Stimulated activated CD4-positive, alpha-beta T cell treated with anti-CD3 and anti-CD28 coated beads, Interleukin-4, amount 100 ng/mL, for 24 hours (primary cell): ENCODE measurements at regions not wholly inside any gene's neighbourhood (a gene's known extent, or its start where the extent isn't known, plus 50 kb on each side); places are given as distances from the start of the nearest gene placed in this dataset.
"Not testable (repeated sequence)": the region's sequence is repeated elsewhere in the genome, so short reads cannot be mapped to it uniquely, and the experiment has no call there.

Experiments
- DNase-seq: peaks from one replicate; pipeline ENCODE4 v3.0.0-alpha.2; 2020

DNA sequence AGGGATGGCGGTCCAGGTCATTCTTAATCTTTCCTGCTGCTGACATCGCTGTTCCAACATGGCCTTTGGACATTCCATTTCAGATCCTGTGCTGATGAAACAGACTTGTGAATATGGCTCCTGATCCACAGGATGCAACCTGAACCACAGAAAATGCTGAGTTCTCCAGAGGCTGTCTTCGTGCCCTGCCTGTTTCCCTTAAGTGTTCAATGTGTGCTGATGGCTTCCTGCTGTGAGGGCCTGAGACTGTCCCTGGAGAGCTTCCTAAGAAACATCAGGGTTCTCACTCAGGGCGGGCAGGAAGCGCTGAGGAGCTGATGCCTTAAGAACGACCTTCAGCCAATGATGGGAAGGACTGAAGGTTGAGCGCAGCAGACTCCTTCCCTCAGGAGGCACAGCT is 909.4 kb downstream of the UQCRFS1 start:
- DNase-seq: no peak

- DNase-seq: no peak
These were observed 911.0 kb downstream of the UQCRFS1 start for GRCh38 chr19:28301961-28302360.

GRCh38 chr19:28301463-28301862 is 911.5 kb downstream of the UQCRFS1 start:
- no peak for DNase-seq

DNA sequence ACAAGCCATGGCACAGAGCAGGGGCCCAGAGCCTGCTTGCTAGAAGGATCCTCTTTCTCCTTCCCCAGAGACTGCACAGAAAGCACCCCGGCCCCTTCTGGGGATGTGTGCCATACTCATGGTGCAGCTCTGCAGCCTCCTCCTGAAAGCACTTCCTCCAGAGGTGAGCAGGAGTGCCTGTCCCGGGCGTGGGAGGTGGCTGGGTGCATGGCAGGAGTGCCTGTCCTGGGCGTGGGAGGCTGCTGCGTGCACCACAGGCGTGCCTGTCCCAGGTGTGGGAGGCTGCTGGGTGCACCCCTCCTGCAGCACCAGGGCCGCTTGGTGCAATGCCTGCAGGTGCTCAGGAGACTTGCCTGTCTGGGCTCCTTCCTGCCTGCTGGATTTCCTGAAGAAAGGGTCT is 913.3 kb downstream of the UQCRFS1 start:
- no peak for DNase-seq

GRCh38 chr19:28297586-28298157 is 915.3 kb downstream of the UQCRFS1 start:
- no peak for DNase-seq

- DNase-seq: no peak
These were observed 915.9 kb downstream of the UQCRFS1 start for GRCh38 chr19:28297036-28297435.

DNA sequence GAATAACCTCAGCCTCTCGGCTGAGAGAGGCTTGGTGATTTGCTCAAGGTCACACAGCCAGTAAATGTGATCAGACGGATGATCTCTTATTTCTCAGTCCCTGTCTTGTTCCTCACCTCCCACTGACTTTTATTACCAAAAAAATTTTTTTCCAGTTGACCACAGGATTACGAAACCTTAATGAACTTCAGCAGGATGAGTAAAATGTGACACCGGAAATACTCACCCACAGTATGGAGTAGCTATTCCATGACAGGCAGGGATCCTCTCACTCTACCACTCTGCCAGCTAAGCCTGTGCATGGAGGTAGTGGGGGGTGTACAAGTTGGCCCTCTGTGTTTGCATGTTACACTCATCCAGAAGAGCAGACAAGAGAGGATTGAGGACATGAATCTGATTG is 916.4 kb downstream of the UQCRFS1 start:
- no peak for DNase-seq

DNA sequence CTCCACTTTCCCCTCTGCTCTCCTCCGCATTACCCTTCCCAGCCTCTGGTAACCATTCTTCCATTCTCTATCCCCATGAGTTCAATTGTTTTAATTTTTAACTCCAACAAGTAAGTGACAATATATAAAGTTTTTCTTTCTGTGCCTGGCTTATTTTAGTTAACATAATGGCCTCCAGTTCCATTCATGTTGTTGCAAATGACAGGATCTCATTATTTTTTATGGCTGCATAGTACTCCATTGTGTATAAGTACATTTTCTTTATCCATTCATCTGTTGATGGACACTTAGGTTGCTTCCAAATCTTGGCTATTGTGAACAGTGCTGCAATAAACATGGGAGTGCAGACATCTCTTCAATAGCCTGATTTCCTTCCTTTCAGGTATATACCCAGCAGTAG is 918.0 kb downstream of the UQCRFS1 start:
- DNase-seq: not testable (repeated sequence)

DNA sequence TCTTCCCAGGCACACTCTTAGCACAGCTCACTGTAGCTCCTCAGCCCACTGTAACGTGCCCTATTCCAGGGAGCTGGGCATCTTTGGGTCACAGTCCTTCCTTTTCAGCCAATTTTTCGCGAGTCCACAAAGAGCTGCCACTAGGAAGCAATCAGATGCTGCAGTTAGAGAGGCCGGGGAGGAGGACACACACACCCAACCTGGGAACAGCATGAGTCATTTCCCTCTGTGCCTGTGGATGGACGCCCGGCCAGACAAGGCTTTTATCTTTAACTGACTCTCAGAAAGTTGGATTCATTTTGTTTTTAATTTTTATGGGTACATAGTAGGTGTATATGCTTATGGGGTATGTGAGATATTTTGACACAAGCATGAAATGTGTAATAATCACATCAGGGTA is 918.6 kb downstream of the UQCRFS1 start:
- no peak for DNase-seq

GRCh38 chr19:28293685-28294084 is 919.3 kb downstream of the UQCRFS1 start:
- no peak for DNase-seq

DNA sequence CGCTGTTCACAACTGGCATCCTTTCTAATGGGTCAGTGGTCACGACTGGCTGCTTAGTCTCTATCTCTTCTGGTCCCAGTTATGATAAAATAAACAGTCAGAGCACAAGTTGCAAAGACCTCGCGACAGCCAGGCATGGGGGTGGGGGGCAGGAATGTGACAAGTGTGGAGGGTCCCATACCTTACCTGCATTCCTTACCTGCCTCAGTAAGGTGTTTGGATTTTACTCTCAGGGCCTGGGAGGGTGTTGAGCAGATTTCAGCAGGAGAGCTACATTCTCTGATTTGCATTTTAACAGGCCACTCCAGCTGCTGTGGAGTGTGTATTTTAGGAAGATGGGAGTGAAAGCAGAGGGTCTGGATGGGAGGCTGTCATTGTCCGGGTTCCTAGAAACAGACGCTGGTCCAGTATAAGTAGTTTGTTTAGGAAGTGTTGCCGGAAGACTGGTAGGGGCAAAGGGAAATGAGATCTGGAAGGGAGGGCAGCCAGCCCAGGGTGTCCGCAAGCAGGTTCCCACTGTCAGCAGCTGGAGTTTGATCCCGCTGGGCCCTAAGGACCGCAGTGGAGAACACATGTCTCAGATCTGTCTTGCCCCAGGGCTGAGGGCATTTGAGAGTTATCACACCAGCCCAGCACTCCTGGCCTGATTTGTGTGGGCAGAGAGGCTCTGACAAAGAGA is 920.0 kb downstream of the UQCRFS1 start:
- DNase-seq: no peak

DNA sequence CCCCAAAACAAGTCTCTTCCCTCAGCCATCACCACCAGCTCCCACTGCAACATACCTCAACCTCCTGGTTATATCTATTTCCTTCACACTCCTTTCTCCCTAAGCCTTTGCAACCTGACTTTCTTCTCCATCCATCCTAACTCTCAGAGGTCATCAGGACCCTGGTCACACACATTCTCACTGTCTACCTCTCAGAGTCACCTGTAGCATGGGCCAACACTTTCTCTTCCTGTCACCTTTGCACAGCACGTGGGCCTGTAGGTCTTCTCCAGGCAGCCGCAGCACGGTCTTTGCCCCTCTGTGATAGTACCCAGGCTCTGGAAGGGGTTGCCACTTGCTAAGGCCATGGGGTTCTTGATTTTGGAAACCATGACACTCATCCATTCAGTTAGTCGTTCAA is 921.1 kb downstream of the UQCRFS1 start:
- DNase-seq: no peak

DNA sequence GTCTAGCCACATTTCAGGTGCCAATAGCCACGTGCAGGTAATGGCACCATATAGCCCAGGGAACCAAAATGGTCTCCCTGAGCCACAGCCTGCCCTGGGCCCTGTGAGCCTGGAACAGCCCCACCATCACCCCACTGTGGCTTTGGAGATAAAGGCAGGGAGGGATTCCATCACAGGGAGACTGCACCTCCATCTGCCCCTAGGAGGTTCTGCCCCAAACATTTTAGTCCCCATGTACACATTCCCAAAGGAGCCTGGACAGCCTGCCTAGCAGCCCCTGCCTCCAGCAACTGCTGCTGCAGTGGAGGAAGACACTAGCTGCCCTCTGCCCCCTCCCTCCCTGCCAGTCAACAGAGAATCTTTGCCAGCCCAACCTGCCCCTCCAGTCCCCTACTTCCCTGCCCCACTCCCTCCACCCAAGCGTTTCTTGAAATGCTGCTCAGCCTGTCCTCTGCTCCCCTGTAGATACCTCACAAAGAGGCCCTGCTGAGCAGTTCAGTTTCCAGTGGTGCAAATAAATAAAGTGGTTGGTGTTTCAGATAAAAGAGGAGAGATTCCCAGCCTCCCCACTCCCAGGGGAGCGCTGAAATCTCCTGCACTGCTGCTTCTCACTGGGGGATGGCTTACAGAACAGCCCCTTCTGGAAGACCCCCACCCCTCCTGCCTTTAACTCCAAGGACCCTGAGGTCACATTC is 921.8 kb downstream of the UQCRFS1 start:
- no peak for DNase-seq

GRCh38 chr19:28289295-28290063 is 923.5 kb downstream of the UQCRFS1 start:
- no peak for DNase-seq

GRCh38 chr19:28288572-28289264 is 924.2 kb downstream of the UQCRFS1 start:
- no peak for DNase-seq

- DNase-seq: no peak
These were observed 927.0 kb downstream of the UQCRFS1 start for GRCh38 chr19:28285917-28286316.

DNA sequence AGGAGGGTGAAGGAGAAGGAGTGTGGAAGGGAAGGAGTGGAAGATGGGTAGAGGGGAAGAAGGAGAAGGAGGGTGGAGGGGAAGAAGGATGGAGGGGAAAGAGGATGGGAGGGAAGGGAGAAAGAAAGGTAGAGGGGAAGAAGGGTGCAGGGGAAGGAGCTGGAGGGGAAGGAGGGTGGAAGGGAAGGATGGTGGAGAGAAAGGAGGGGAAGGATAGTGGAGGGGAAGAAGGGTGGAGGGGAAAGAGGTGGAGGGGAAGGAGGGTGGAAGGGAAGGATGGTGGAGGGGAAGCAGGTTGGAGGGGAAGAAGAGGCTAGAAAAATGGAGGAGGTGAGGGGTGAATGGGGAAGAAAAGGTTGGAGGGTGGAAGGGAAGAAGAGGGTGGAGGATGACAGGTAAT is 927.9 kb downstream of the UQCRFS1 start:
- no peak for DNase-seq

GRCh38 chr19:28284389-28284788 is 928.6 kb downstream of the UQCRFS1 start:
- DNase-seq: no peak

DNA sequence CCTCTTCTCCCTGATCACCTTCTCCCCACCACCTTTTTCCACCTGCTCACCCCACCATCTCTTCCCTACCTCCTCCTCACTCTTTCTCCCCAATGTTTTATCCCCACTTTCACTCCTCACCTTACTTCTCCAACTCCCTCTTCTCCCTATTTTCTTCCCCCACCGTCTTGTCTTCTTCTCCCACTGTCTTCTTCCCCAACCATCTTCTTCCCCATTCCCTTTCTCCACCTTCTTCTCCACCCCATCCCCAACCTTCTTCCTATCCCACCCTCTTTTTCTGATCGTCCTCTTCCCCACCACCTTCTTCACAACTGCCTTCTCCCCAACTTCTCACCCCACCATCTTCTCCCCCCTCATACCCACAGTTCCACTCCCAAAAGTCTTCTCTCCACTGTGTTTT is 929.4 kb downstream of the UQCRFS1 start:
- no peak for DNase-seq

- DNase-seq: no peak
These were observed 931.3 kb downstream of the UQCRFS1 start for GRCh38 chr19:28281676-28282075.

GRCh38 chr19:28264556-28264955 is 948.4 kb downstream of the UQCRFS1 start:
- DNase-seq: no peak

- DNase-seq: no peak
These were observed 954.1 kb downstream of the UQCRFS1 start for GRCh38 chr19:28258829-28259228.

DNA sequence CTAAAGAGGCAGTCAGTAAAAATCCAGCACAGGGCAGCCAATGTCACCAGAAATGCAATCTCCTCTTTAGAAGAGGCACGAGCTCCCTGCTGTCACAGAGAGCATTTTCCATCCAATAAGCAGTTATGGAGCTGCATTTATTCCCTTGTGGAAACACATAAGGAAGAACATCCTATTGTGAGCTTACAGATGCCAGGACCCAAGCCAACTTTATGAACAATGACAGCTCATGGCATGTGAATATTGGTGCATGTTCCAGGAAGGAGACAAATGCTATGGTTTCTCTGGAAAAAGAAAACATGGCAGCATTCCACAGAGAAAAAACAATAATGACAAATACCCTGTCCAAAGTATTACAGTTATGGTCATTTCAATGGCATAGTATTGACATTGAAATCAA is 955.6 kb downstream of the UQCRFS1 start:
- DNase-seq: no peak
